ENCODE measurements at regions not wholly inside any gene's neighbourhood (a gene's known extent, or its start where the extent isn't known, plus 50 kb on each side); places are given as distances from the start of the nearest gene placed in this dataset.

DNA sequence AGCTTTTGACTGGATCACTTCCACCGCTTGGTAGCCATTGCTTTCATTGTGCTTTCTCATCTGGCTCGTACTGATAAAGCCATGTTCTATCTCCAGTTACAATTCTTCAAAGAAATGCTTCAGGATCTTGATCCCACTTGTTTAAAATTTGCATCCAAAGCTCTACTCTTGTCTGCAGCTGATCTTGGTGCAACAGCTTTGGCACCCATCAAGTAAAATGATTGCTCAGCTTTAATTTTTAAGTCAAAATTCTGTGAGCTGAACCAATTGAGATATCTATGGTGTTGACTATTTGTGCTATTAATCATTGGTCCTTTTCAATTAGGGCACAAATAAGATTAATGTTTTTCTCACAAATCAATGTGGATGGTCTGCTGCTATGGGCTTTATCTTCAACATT is 54.8 kb upstream of the DUSP10 start:
- TF ChIP-seq, protein P1, sequence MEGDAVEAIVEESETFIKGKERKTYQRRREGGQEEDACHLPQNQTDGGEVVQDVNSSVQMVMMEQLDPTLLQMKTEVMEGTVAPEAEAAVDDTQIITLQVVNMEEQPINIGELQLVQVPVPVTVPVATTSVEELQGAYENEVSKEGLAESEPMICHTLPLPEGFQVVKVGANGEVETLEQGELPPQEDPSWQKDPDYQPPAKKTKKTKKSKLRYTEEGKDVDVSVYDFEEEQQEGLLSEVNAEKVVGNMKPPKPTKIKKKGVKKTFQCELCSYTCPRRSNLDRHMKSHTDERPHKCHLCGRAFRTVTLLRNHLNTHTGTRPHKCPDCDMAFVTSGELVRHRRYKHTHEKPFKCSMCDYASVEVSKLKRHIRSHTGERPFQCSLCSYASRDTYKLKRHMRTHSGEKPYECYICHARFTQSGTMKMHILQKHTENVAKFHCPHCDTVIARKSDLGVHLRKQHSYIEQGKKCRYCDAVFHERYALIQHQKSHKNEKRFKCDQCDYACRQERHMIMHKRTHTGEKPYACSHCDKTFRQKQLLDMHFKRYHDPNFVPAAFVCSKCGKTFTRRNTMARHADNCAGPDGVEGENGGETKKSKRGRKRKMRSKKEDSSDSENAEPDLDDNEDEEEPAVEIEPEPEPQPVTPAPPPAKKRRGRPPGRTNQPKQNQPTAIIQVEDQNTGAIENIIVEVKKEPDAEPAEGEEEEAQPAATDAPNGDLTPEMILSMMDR (conservative IDR thresholded peaks at IDR 0.05; ENCODE audit: low read depth, low read length) = no peak
- no peak for TF ChIP-seq EZH2phosphoT487 (IDR thresholded peaks at IDR 0.05; ENCODE audit: borderline replicate concordance, low read length)

All from PC-3 (cell line).